Upper lobe of right lung (tissue), 1 donor: ENCODE measurements at regions not wholly inside any gene's neighbourhood (a gene's known extent, or its start where the extent isn't known, plus 50 kb on each side); places are given as distances from the start of the nearest gene placed in this dataset.

Source experiments
- ATAC-seq: fragments of 200-7000 bp; cut with Tn5 transposase; one replicate; pipeline ENCODE4 v1.9.1; 2020; ENCODE audit warnings: mild to moderate bottlenecking, moderate library complexity
- DNase-seq: peaks from one replicate; pipeline ENCODE4 v3.0.0-alpha.2; 2020
- H3K27ac ChIP-seq: fragments of 200-600 bp; one replicate; pipeline ENCODE4 v1.8.0; 2022
- H3K27me3 ChIP-seq: fragments of 200-600 bp; one replicate; pipeline ENCODE4 v1.8.0; 2022; ENCODE audit warnings: mild to moderate bottlenecking
- H3K36me3 ChIP-seq: fragments of 200-600 bp; one replicate; pipeline ENCODE4 v1.8.0; 2022
- H3K4me1 ChIP-seq: fragments of 200-600 bp; one replicate; pipeline ENCODE4 v1.8.0; 2022
- H3K4me3 ChIP-seq: fragments of 200-600 bp; one replicate; pipeline ENCODE4 v1.8.0; 2022; ENCODE audit warnings: mild to moderate bottlenecking
- H3K9me3 ChIP-seq: fragments of 200-600 bp; one replicate; pipeline ENCODE4 v1.8.0; 2022
- intact Hi-C: fragments of 100-400 bp; cut with DNase I; formaldehyde crosslinking; loops from one replicate; pipeline ENCODE4 v1.11.0; 2022
- TF ChIP-seq, protein P1 (sequence below): fragments of 200-600 bp; IDR thresholded peaks from one replicate; pipeline ENCODE4 v1.8.0; 2022; ENCODE audit warnings: antibody characterized with exemption
- donor health status: DM: no; HTN: yes; CAD: no; lungs with severe emphysema.

DNA sequence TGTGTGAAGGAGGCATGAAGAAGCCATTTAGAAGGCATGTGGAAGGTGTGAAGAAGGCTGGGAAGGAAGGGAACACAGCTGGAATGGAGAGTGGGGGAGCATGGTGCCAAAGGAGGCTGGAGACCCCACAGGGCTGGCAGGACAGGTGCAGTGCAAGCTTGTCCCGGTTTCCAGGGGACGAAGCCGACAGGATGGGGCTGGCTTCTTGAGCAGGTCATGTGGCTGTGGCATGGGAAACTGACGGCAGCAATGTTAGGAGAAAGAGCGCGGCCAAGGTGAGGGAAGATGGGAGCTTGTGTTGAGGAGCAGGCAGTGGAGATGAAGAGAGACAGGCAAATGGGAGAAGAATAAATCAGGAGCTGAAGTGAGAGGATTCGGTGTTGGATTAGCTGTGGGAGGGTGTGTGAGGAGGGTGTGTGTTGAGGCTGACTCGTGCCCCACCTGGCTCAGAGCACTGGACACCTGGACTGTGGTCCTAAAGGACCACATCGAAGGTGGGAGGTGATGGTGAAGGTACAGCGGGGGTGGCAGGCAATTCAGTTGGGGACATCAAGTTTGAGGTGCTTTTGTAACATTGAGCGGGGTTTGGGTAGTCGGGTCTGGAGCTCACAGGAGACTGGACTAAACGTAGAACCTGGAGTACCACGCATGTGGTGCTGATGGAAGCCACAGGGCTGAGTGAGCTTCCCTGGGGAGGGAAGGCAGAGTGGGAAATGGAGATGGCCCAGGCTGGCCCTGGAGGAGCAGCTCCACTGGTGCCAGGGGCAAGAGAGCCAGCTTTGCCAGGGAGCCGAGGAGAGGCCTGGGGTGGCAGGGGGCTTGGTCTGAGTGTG, 165.6 kb upstream of the HDAC4 start:
- DNase-seq = peak; percentile 53
- Histone ChIP-seq H3K36me3 (no peaks in the 10 kb centered on the region), H3K4me1 (no peaks in the 10 kb centered on the region), H3K4me3 (no peak overlapping the region), H3K9me3 (no peaks in the 10 kb centered on the region), H3K27me3 (no peaks in the 10 kb centered on the region), H3K27ac (no peak overlapping the region)
- TF ChIP-seq, protein P1, sequence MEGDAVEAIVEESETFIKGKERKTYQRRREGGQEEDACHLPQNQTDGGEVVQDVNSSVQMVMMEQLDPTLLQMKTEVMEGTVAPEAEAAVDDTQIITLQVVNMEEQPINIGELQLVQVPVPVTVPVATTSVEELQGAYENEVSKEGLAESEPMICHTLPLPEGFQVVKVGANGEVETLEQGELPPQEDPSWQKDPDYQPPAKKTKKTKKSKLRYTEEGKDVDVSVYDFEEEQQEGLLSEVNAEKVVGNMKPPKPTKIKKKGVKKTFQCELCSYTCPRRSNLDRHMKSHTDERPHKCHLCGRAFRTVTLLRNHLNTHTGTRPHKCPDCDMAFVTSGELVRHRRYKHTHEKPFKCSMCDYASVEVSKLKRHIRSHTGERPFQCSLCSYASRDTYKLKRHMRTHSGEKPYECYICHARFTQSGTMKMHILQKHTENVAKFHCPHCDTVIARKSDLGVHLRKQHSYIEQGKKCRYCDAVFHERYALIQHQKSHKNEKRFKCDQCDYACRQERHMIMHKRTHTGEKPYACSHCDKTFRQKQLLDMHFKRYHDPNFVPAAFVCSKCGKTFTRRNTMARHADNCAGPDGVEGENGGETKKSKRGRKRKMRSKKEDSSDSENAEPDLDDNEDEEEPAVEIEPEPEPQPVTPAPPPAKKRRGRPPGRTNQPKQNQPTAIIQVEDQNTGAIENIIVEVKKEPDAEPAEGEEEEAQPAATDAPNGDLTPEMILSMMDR = no peak
- no peak for ATAC-seq
- intact Hi-C loops = no loop called here

DNA sequence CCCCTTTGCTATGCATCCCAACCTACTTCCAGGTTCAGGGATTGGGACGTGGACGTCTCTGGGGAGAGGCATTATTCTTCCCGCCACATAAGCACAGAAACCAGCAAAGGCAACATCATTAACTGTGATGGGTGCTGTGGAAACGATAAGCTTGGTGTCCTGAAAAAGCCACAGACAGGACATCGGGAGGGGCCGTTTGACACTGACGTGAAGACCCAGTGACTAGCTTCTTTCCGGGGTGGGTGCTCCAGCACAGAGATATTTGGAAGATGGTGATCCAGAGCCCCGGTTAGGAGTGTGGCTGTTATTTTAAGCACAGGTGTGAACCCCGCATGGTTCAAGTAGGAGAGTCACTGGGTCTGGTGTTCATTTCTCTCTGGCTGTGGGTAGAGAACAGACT, 163.8 kb upstream of the HDAC4 start:
- Histone ChIP-seq H3K4me1 (no peaks in the 10 kb centered on the region), H3K36me3 (no peaks in the 10 kb centered on the region), H3K27ac (no peak overlapping the region), H3K9me3 (no peaks in the 10 kb centered on the region), H3K4me3 (no peak overlapping the region), H3K27me3 (no peaks in the 10 kb centered on the region)
- ATAC-seq (no peak), DNase-seq (no peak)
- TF ChIP-seq, protein P1 = no peak
- intact Hi-C loops = no loop called here

DNA sequence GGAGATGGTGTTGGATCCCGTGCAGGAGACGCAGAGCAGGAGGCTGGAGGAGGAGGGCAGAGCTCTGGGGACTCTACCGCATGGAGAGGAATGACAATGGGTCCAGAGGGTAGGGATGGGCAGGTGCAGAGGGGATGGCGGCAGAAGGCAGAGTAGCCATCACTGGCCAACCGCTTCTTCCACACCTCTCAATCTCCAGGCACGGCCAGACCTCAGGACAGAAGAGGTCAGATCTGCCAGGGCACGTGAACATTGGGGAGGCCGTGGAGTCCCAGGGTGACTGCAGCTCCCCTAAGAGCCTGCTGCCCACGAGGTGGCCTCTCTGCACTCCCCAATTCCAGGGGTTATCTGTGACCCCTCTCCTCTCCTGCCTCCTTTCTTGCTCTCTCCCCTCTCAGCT, 162.7 kb upstream of the HDAC4 start:
- ATAC-seq = no peak
- TF ChIP-seq, protein P1 = no peak
- DNase-seq = peak; percentile 44
- Histone ChIP-seq H3K4me3 (no peak overlapping the region), H3K27ac (no peak overlapping the region), H3K27me3 (no peaks in the 10 kb centered on the region), H3K36me3 (no peaks in the 10 kb centered on the region), H3K4me1 (no peaks in the 10 kb centered on the region), H3K9me3 (no peaks in the 10 kb centered on the region)
- intact Hi-C loops = no loop called here

DNA sequence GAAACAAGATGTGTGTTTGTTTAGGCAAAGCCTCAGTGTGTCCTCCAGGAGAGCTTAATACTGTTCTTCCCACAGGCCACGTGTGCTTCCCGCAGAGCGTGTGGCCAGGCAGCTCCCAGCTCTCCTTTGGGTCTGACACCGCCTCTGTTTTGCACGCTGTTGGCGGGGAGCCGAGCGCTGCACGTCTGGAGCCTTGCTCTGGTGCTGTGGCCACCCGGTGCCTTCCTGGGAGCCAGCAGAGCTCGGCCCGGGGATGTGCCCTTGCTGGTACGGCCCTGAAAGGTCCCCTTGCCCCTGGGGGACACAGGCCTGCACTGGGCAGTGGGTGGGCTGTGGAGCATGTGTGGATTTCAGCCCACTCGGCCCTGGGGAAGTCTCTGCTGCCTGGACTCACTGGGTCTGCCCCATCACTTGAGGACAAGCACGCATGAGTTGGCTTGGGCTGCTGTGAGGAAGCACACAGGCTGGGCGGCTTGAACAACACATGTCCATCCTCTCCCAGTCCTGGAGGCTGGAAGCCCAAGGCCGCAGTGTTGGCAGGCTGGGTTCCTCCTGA, 160.7 kb upstream of the HDAC4 start:
- intact Hi-C loops = no loop called here
- ATAC-seq = no peak
- Histone ChIP-seq H3K4me3 (no peak overlapping the region), H3K27ac (no peak overlapping the region), H3K4me1 (no peaks in the 10 kb centered on the region), H3K9me3 (no peaks in the 10 kb centered on the region), H3K27me3 (no peaks in the 10 kb centered on the region), H3K36me3 (no peaks in the 10 kb centered on the region)
- TF ChIP-seq, protein P1 = no peak
- DNase-seq = peak; percentile 59

DNA sequence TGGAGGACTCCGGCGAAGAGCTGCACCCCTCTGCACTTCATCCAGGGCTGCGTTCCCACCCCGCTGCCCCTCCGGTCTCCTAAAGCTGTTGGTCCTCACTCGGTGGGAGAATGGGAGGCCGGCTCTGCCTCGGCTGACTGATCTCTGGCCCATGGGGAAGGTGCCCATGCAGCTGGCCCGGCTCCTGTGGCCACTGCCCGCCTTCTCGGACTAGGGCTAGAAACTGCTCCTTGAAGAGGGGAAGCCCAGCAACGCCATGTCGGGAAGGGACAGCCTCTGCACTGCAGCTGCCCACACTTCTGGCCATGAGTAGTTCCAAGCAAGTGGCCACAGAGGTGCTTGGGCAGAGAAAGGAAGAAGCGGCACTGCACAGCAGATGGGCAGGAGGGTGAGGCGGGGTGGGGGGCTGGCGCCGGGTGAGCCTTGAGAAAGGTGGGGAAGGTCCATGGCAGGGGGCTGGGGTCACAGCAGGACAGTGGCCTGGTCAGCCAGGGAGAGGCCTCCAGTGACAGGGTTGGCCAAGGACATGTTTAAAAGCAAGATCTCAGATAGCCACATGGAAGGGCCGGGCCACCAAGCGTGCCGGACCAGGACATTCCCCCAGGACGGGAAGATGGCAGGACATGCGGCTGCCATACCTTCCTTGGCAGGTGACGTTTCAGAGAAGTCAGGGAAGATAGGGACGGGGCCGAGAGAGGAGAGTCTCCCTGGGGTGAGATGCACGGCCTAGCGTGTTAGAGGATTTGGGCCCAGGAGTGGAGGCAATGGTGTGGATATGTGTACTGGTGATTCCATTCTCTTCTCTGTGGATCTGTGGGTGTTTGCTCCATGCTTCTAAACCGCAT, 158.8 kb upstream of the HDAC4 start:
- DNase-seq = peak; percentile 48
- no peaks in the 10 kb centered on the region for H3K36me3 ChIP-seq
- no peaks in the 10 kb centered on the region for H3K4me1 ChIP-seq
- TF ChIP-seq, protein P1 = no peak
- intact Hi-C loops = no loop called here
- H3K27me3 ChIP-seq = no peaks in the 10 kb centered on the region
- no peaks in the 10 kb centered on the region for H3K9me3 ChIP-seq
- no peak overlapping the region for H3K27ac ChIP-seq
- no peak for ATAC-seq
- H3K4me3 ChIP-seq = no peak overlapping the region
